Heart left ventricle (tissue), 13 donors: ENCODE measurements at regions not wholly inside any gene's neighbourhood (a gene's known extent, or its start where the extent isn't known, plus 50 kb on each side); places are given as distances from the start of the nearest gene placed in this dataset.
"Not testable (repeated sequence)": the region's sequence is repeated elsewhere in the genome, so short reads cannot be mapped to it uniquely, and the experiment has no call there.

ENCODE experiments used
- POLR2A ChIP-seq, 2 donors: fragments of 450-650 bp; IDR thresholded peaks; one replicate each; pipeline ENCODE4 v1.6.1; 2017; ENCODE audit warnings: antibody characterized with exemption in 2 of 2, mild to moderate bottlenecking in 2 of 2, moderate library complexity in 2 of 2
- TF ChIP-seq, protein P1 (sequence below), 12 donors: fragments of 200-600 bp; sonication (generic) in 4 of 12; IDR thresholded peaks; one replicate each; pipeline versions ENCODE4 v1.5.0 to v1.8.0; 2018 to 2022; ENCODE audit warnings: antibody characterized with exemption in 12 of 12, mild to moderate bottlenecking in 5 of 12
- donor health status: ischemic (EF 13 %, LVEDD 7.1; RV severe dilation, severe dysfunction).
- donor health status: DM: no; HTN: yes; CAD: no.
- donor health status: DM: no; HTN: no; CAD: no.
- donor health status: ischemic (EF 25% LVEDD 6.9; RV normal size, moderate dysfunction).
- donor health status: ischemic (EF 25% LVEDD 5.7; RV mildly dilated, moderate dysfunction).
- donor health status: ischemic (EF 35%, LVEDD 5.7; RV mildly dilated, moderate dysfunction).
- donor health status: nonischemic (EF 11% LVEDD 7.7; RV severe dilation, severe dysfunction).
- donor health status: DM: yes; HTN: yes; CAD: no.
- donor health status: PGD.
- donor health status: ischemic (EF 29% LVEDD 5.4; RV normal size, mild dysfunction).
- donor health status: nonischemic (EF 23%, LVEDD 6.1; RV moderate dilation, normal function).

DNA sequence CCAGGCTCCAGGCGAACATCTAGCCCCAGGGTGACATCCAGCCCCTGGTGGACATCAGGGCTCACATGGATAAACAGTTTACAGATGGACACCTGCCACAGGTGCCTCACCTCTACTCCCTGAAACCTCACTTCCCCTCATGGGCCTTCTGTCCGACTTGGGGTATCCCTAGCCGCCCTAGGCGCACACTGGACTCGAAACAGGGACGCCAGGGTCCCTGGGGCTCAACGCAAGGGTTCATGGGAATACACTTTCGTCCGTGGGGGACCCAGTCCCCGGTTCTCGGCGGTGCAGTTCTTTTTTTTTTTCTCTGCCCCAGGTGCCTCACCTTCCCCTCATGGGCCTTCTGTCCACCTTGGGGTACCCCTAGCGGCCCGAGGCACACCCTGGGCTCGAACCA is 194.2 kb downstream of the POTEG start:
- TF ChIP-seq, protein P1, sequence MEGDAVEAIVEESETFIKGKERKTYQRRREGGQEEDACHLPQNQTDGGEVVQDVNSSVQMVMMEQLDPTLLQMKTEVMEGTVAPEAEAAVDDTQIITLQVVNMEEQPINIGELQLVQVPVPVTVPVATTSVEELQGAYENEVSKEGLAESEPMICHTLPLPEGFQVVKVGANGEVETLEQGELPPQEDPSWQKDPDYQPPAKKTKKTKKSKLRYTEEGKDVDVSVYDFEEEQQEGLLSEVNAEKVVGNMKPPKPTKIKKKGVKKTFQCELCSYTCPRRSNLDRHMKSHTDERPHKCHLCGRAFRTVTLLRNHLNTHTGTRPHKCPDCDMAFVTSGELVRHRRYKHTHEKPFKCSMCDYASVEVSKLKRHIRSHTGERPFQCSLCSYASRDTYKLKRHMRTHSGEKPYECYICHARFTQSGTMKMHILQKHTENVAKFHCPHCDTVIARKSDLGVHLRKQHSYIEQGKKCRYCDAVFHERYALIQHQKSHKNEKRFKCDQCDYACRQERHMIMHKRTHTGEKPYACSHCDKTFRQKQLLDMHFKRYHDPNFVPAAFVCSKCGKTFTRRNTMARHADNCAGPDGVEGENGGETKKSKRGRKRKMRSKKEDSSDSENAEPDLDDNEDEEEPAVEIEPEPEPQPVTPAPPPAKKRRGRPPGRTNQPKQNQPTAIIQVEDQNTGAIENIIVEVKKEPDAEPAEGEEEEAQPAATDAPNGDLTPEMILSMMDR (IDR thresholded peaks at IDR 0.05): not testable (repeated sequence)
- not testable (repeated sequence) for TF ChIP-seq POLR2A (IDR thresholded peaks at IDR 0.05)
